Left lung (tissue), 4 donors: ENCODE measurements at regions not wholly inside any gene's neighbourhood (a gene's known extent, or its start where the extent isn't known, plus 50 kb on each side); places are given as distances from the start of the nearest gene placed in this dataset.
"Not testable (repeated sequence)": the region's sequence is repeated elsewhere in the genome, so short reads cannot be mapped to it uniquely, and the experiment has no call there.

ENCODE experiments used
- ATAC-seq: fragments of 200-7000 bp; cut with Tn5 transposase; one replicate; pipeline ENCODE4 v1.9.1; 2020; ENCODE audit warnings: moderate library complexity
- DNase-seq, 4 donors: peaks; one replicate each; pipeline ENCODE4 v3.0.0-alpha.2; 2013 to 2020
- H3K27ac ChIP-seq, 2 donors: fragments of 200-600 bp; sonication (generic) in 1 of 2; one replicate each; pipeline versions ENCODE4 v1.5.0 to v1.8.0; 2020 to 2021
- H3K27me3 ChIP-seq, 2 donors: fragments of 200-600 bp; sonication (generic) in 1 of 2; one replicate each; pipeline versions ENCODE4 v1.5.0 to v1.8.0; 2020 to 2021
- H3K36me3 ChIP-seq, 2 donors: fragments of 200-600 bp; sonication (generic) in 1 of 2; one replicate each; pipeline versions ENCODE4 v1.5.0 to v1.8.0; 2020 to 2021
- H3K4me1 ChIP-seq, 2 donors: fragments of 200-600 bp; one replicate each; pipeline ENCODE4 v1.8.0; 2021
- H3K4me3 ChIP-seq, 2 donors: fragments of 200-600 bp; sonication (generic) in 1 of 2; one replicate each; pipeline versions ENCODE4 v1.5.0 to v1.8.0; 2020 to 2021; ENCODE audit warnings: mild to moderate bottlenecking in 1 of 2
- H3K9me3 ChIP-seq, 2 donors: fragments of 200-600 bp; sonication (generic) in 1 of 2; one replicate each; pipeline versions ENCODE4 v1.5.0 to v1.8.0; 2020 to 2021
- CTCF ChIP-seq, 2 donors: fragments of 200-600 bp; sonication (generic) in 1 of 2; IDR thresholded peaks; one replicate each; pipeline versions ENCODE4 v1.5.0 to v1.8.0; 2021; ENCODE audit warnings: antibody characterized with exemption in 2 of 2
- intact Hi-C, 2 donors: fragments of 100-400 bp; cut with DNase I; formaldehyde crosslinking; loops; one replicate each; pipeline versions ENCODE4 v1.11.2 to v1.14.2; 2022
- donor health status: DM: no; HTN: yes; CAD: no.
- donor health status: DM: no; HTN: no; CAD: no.

DNA sequence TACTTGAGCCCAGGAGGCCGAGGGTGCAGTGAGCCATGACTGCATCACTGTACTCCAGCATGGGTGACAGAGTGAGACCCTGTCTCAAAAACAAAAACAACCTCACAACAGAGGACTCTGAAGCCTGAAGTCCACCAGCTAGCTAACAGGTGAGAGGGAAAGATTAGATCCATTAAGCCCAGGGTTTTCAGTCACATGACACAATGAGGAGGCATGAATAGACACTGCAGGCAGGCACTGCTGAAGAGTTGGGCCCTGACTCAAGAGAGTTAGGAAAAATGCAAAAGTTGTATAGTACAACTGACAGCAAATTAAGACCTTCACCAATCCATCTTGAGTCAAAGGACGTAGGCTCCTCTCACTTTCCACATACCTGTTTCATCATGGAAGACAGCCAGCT, 64.9 kb downstream of the IARS1 start:
- Histone ChIP-seq H3K4me1 (no peaks in the 10 kb centered on the region), H3K9me3 (no peaks in the 10 kb centered on the region), H3K27ac (no peak overlapping the region), H3K36me3 (peaks cover 0 to 80% of the 10 kb centered on the region in 2 donors), H3K27me3 (no peaks in the 10 kb centered on the region), H3K4me3 (no peak overlapping the region)
- TF ChIP-seq CTCF (IDR thresholded peaks at IDR 0.05): no peak
- intact Hi-C loops: no loop called here
- DNase-seq (no peak), ATAC-seq (no peak)

- H3K4me1 ChIP-seq: no peaks in the 10 kb centered on the region
- peaks cover 0 to 85% of the 10 kb centered on the region in 2 donors for H3K36me3 ChIP-seq
- no peaks in the 10 kb centered on the region for H3K9me3 ChIP-seq
- H3K27ac ChIP-seq: no peak overlapping the region
- ATAC-seq (no peak), DNase-seq (no peak)
- intact Hi-C loops: no loop called here
- H3K4me3 ChIP-seq: no peak overlapping the region
- H3K27me3 ChIP-seq: no peaks in the 10 kb centered on the region
- TF ChIP-seq CTCF (IDR thresholded peaks at IDR 0.05): no peak
Observed at GRCh38 chr9:92224177-92224576, 69.3 kb downstream of the IARS1 start.

- Histone ChIP-seq H3K4me1 (no peaks in the 10 kb centered on the region), H3K27ac (no peak overlapping the region), H3K4me3 (no peak overlapping the region), H3K36me3 (peaks cover 0 to 80% of the 10 kb centered on the region in 2 donors), H3K27me3 (no peaks in the 10 kb centered on the region), H3K9me3 (no peaks in the 10 kb centered on the region)
- no peak for ATAC-seq
- intact Hi-C loops: no loop called here
- no peak for TF ChIP-seq CTCF (IDR thresholded peaks at IDR 0.05)
- DNase-seq: no peak
Observed at GRCh38 chr9:92223758-92224157, 69.7 kb downstream of the IARS1 start.

GRCh38 chr9:92208693-92209524, 84.6 kb downstream of the IARS1 start:
- Histone ChIP-seq H3K36me3 (peaks cover 0 to 68% of the 10 kb centered on the region in 2 donors), H3K27ac (no peak overlapping the region), H3K9me3 (no peaks in the 10 kb centered on the region), H3K4me1 (no peaks in the 10 kb centered on the region), H3K4me3 (no peak overlapping the region), H3K27me3 (no peaks in the 10 kb centered on the region)
- intact Hi-C loops: no loop called here
- ATAC-seq (no peak), DNase-seq (no peak)
- no peak for TF ChIP-seq CTCF (IDR thresholded peaks at IDR 0.05)

- Histone ChIP-seq H3K4me1 (no peaks in the 10 kb centered on the region), H3K9me3 (no peaks in the 10 kb centered on the region), H3K27ac (no peak overlapping the region), H3K36me3 (peaks cover 0 to 44% of the 10 kb centered on the region in 2 donors), H3K4me3 (no peak overlapping the region), H3K27me3 (no peaks in the 10 kb centered on the region)
- intact Hi-C loops: no loop called here
- no peak for TF ChIP-seq CTCF (IDR thresholded peaks at IDR 0.05)
- DNase-seq (no peak), ATAC-seq (no peak)
Observed at GRCh38 chr9:92206488-92206887, 87.0 kb downstream of the IARS1 start.

DNA sequence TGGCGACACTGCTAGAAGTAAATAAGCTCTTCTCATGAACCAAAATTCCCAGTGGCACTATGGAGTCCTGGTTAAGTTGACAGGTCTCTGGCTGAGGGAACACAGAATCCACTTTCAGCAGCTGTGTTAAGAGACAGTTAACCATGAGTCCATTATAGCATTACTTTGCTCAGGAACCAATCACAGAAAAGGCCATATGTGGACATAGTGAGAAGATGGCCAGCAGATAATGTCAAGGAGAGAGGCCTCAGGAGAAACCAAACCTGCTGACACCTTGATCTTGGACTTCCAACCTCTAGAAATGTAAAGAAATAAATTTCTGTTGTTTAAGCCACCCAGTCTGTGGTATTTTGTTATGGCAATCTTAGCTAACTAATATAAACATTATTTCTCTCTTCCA, 88.7 kb upstream of the SPTLC1 start:
- H3K27ac ChIP-seq, H3K27me3 ChIP-seq, intact Hi-C loops, H3K4me1 ChIP-seq, ATAC-seq, H3K9me3 ChIP-seq, H3K4me3 ChIP-seq, DNase-seq: not testable (repeated sequence)
- peaks cover 0 to 18% of the 10 kb centered on the region in 2 donors for H3K36me3 ChIP-seq

- H3K36me3 ChIP-seq, ATAC-seq, intact Hi-C loops, H3K27ac ChIP-seq, H3K4me3 ChIP-seq, H3K9me3 ChIP-seq, DNase-seq, H3K27me3 ChIP-seq, H3K4me1 ChIP-seq: not testable (repeated sequence)
Observed at GRCh38 chr9:92198237-92198636, 83.0 kb upstream of the SPTLC1 start.
